A549 (cell line): ENCODE measurements at regions not wholly inside any gene's neighbourhood (a gene's known extent, or its start where the extent isn't known, plus 50 kb on each side); places are given as distances from the start of the nearest gene placed in this dataset.

Source experiments
- ATAC-seq, 2 experiments: fragments of 200-7000 bp in 1 of 2; fragments of >200 bp in 1 of 2; cut with Nextera tagmentation in 1 of 2; cut with Tn5 transposase in 1 of 2; 3 replicates each; pipeline versions ENCODE4 v1.8.0 to v1.9.1; 2018 to 2020; ENCODE audit warnings: mild to moderate bottlenecking in 1 of 2, moderate library complexity in 1 of 2
- CTCF ChIA-PET: fragments of 300-600 bp; sonication (Branson Sonifier 250); formaldehyde crosslinking; extraction: SDS; loops from one replicate; lab custom pipeline; 2021; ENCODE audit warnings: antibody characterized with exemption, inconsistent platforms; lab: Yijun Ruan, JAX
- POLR2A ChIA-PET: fragments of 350-600 bp; formaldehyde crosslinking; extraction: SDS; loops from one replicate; lab custom pipeline; 2021; ENCODE audit warnings: antibody characterized with exemption, inconsistent platforms; lab: Yijun Ruan, JAX
- DNase-seq, 2 experiments: peaks; one replicate each; pipeline versions ENCODE4 v3.0.0 to v3.0.0-alpha.2; 2011 to 2016; ENCODE audit warnings: low read depth in 1 of 2, low spot score in 1 of 2
- FAIRE-seq: peaks from 2 replicates; lab custom pipeline; 2011; peaks lifted over from hg19 to GRCh38; lab: Jason Lieb, UNC
- H3K27ac ChIP-seq, 2 experiments: fragments of >200 bp; sonication (Bioruptor Twin); formaldehyde crosslinking; 3 replicates each; pipeline ENCODE4 v1.5.1; 2016 to 2017
- H3K4me1 ChIP-seq: fragments of >200 bp; sonication (Bioruptor Twin); formaldehyde crosslinking; 3 replicates; pipeline ENCODE4 v1.6.1; 2016
- H3K4me2 ChIP-seq: fragments of >200 bp; sonication (Bioruptor Twin); formaldehyde crosslinking; 3 replicates; pipeline ENCODE4 v1.6.1; 2016
- H3K4me3 ChIP-seq: fragments of >200 bp; sonication (Bioruptor Twin); formaldehyde crosslinking; 3 replicates; pipeline ENCODE4 v1.5.1; 2016
- H3K9me3 ChIP-seq: fragments of >200 bp; sonication (Bioruptor Twin); formaldehyde crosslinking; 3 replicates; pipeline ENCODE4 v1.6.1; 2016
- BCL3 ChIP-seq: fragments of >200 bp; sonication (Bioruptor Twin); formaldehyde crosslinking; IDR thresholded peaks from 3 replicates; pipeline ENCODE4 v1.6.1; 2016
- CBX2 ChIP-seq: fragments of 200-600 bp; sonication (generic); IDR thresholded peaks from 2 replicates; pipeline ENCODE4 v1.6.1; 2016; ENCODE audit warnings: low read depth, mild to moderate bottlenecking, borderline replicate concordance
- CBX8 ChIP-seq: fragments of 200-600 bp; sonication (generic); IDR thresholded peaks from 2 replicates; pipeline ENCODE4 v1.6.1; 2016
- CHD4 ChIP-seq: fragments of 200-600 bp; sonication (generic); IDR thresholded peaks from 2 replicates; pipeline ENCODE4 v1.6.1; 2016; ENCODE audit warnings: antibody characterized with exemption, mild to moderate bottlenecking, borderline replicate concordance
- E2F6 ChIP-seq: IDR thresholded peaks from 2 replicates; pipeline ENCODE4 v1.6.1; 2012; ENCODE audit warnings: low read depth, borderline replicate concordance
- ELK1 ChIP-seq: fragments of 150-350 bp; IDR thresholded peaks from 2 replicates; pipeline ENCODE4 v1.6.1; 2014; ENCODE audit warnings: low read depth, mild to moderate bottlenecking, low read length
- FOSB ChIP-seq: fragments of 250-450 bp; sonication (Bioruptor Pico); IDR thresholded peaks from 2 replicates; pipeline ENCODE4 v1.5.0; 2020; ENCODE audit warnings: mild to moderate bottlenecking, moderate library complexity
- FOSL2 ChIP-seq, 2 experiments: fragments of 450-650 bp in 1 of 2; fragments of >200 bp in 1 of 2; sonication (Bioruptor Twin) in 1 of 2; formaldehyde crosslinking; IDR thresholded peaks; 2 replicates each; pipeline versions ENCODE4 v1.5.0 to v1.6.1; 2016 to 2020; ENCODE audit warnings: mild to moderate bottlenecking in 1 of 2, moderate library complexity in 1 of 2
- HDAC2 ChIP-seq: fragments of 200-600 bp; sonication (generic); IDR thresholded peaks from 2 replicates; pipeline ENCODE4 v1.6.1; 2016
- HOXA7 ChIP-seq: fragments of 250-450 bp; sonication (Bioruptor Pico); IDR thresholded peaks from 2 replicates; pipeline ENCODE4 v1.5.0; 2020; ENCODE audit warnings: mild to moderate bottlenecking, moderate library complexity
- HOXB13 ChIP-seq: fragments of 250-450 bp; sonication (Bioruptor Pico); IDR thresholded peaks from 2 replicates; pipeline ENCODE4 v1.5.0; 2020; ENCODE audit warnings: low read depth, mild to moderate bottlenecking, moderate library complexity
- JUN ChIP-seq, 2 experiments: fragments of >200 bp; sonication (Bioruptor Twin); formaldehyde crosslinking; IDR thresholded peaks; 2 replicates in 1 of 2; 3 replicates in 1 of 2; pipeline ENCODE4 v1.6.1; 2016 to 2017
- JUNB ChIP-seq: fragments of >200 bp; sonication (Bioruptor Twin); formaldehyde crosslinking; IDR thresholded peaks from 2 replicates; pipeline ENCODE4 v1.6.1; 2016
- KDM1A ChIP-seq: fragments of 200-600 bp; sonication (generic); IDR thresholded peaks from 2 replicates; pipeline ENCODE4 v1.6.1; 2016; ENCODE audit warnings: low read depth, mild to moderate bottlenecking
- MAZ ChIP-seq: fragments of 150-350 bp; IDR thresholded peaks from 2 replicates; pipeline ENCODE4 v1.6.1; 2014; ENCODE audit warnings: antibody characterized with exemption, low read depth, low read length, borderline replicate concordance
- MYC ChIP-seq: IDR thresholded peaks from 2 replicates; pipeline ENCODE4 v1.6.1; 2012; ENCODE audit warnings: mild to moderate bottlenecking, inconsistent platforms, low read length, improper control_type of control experiment, borderline replicate concordance
- NPAS2 ChIP-seq: fragments of 250-450 bp; sonication (Bioruptor Pico); IDR thresholded peaks from 2 replicates; pipeline ENCODE4 v1.8.0; 2022; ENCODE audit warnings: mild to moderate bottlenecking, moderate library complexity, borderline replicate concordance
- RAD21 ChIP-seq, 2 experiments: fragments of >200 bp in 1 of 2; sonication (Bioruptor Twin) in 1 of 2; formaldehyde crosslinking in 1 of 2; IDR thresholded peaks in 1 of 2; conservative IDR thresholded peaks in 1 of 2; 2 replicates in 1 of 2; 3 replicates in 1 of 2; pipeline ENCODE4 v1.6.1; 2012 to 2018; ENCODE audit warnings: inconsistent platforms in 1 of 2
- RCOR1 ChIP-seq: fragments of 150-350 bp; IDR thresholded peaks from 2 replicates; pipeline ENCODE4 v1.6.1; 2014; ENCODE audit warnings: antibody characterized with exemption, low read length, low read depth
- RFX5 ChIP-seq: fragments of 450-650 bp; IDR thresholded peaks from 2 replicates; pipeline ENCODE4 v1.7.1; 2014; ENCODE audit warnings: antibody characterized with exemption, mild to moderate bottlenecking, moderate library complexity
- WGBS: methylation state at CpG from one replicate; pipeline ENCODE4 v1.1.6; 2017; ENCODE audit errors: missing lambda C conversion rate; 5-methylcytosine and 5-hydroxymethylcytosine counted together
- TF ChIP-seq, protein P1 (sequence below): fragments of 200-600 bp; sonication (generic); IDR thresholded peaks from 2 replicates; pipeline ENCODE4 v1.6.1; 2016; ENCODE audit warnings: antibody characterized with exemption, mild to moderate bottlenecking, moderate library complexity
- TF ChIP-seq, protein P2 (sequence below): fragments of 450-650 bp; IDR thresholded peaks from 2 replicates; pipeline ENCODE4 v1.6.1; 2014; ENCODE audit warnings: antibody characterized with exemption

- Histone ChIP-seq H3K4me1 (no peaks in the 10 kb centered on the region), H3K27ac (no peak overlapping the region), H3K4me3 (no peak overlapping the region), H3K4me2 (no peak overlapping the region), H3K9me3 (no peaks in the 10 kb centered on the region)
- ATAC-seq (no peak), FAIRE-seq (no peak), DNase-seq (no peak)
- WGBS = 24% methylated on average over 2 of the region's 2 CpGs
- ChIA-PET CTCF (no interaction called here), POLR2A (no interaction called here)
- no peak for TF ChIP-seq FOSB
- no peak for TF ChIP-seq JUNB
Observed at GRCh38 chr4:116387937-116388474, 697.4 kb downstream of the TRAM1L1 start.

GRCh38 chr4:116386856-116387255 lies 698.5 kb downstream of the TRAM1L1 start:
- CTCF ChIA-PET = no interaction called here
- no peaks in the 10 kb centered on the region for H3K9me3 ChIP-seq
- POLR2A ChIA-PET = no interaction called here
- FAIRE-seq (no peak), DNase-seq (no peak), ATAC-seq (no peak)
- WGBS = 8% methylated on average over 1 of the region's 1 CpG
- H3K4me1 ChIP-seq = no peaks in the 10 kb centered on the region
- H3K27ac ChIP-seq = no peak overlapping the region
- H3K4me3 ChIP-seq = no peak overlapping the region
- TF ChIP-seq RAD21 (conservative IDR thresholded peaks at IDR 0.05 in 1 of 2, IDR thresholded peaks at IDR 0.05 in 1 of 2) (no peak), HOXA7 (no peak), RCOR1 (no peak), ELK1 (no peak)
- no peak overlapping the region for H3K4me2 ChIP-seq

GRCh38 chr4:116385583-116385982 lies 699.8 kb downstream of the TRAM1L1 start:
- CTCF ChIA-PET = no interaction called here

GRCh38 chr4:116374815-116375214 lies 710.6 kb downstream of the TRAM1L1 start:
- Histone ChIP-seq H3K4me2 (no peak overlapping the region), H3K4me3 (no peak overlapping the region), H3K9me3 (no peaks in the 10 kb centered on the region), H3K27ac (no peak overlapping the region), H3K4me1 (no peaks in the 10 kb centered on the region)
- CTCF ChIA-PET = interaction anchor here (0.8 kb wide), 1 partner anchor 16 kb away, joined by 3 read pairs; no protein-coding TSS in a partner anchor
- FAIRE-seq (no peak), DNase-seq (no peak), ATAC-seq (no peak)
- POLR2A ChIA-PET = no interaction called here
- TF ChIP-seq CHD4 (no peak), MAZ (no peak), JUNB (no peak), MYC (no peak), HOXB13 (CRISPR knock-in tag) (no peak), JUN (IDR thresholded peaks at IDR 0.05) (no peak), CBX2 (no peak), NPAS2 (CRISPR knock-in tag) (no peak), FOSL2 (IDR thresholded peaks at IDR 0.05) (no peak), FOSL2 (CRISPR knock-in tag; IDR thresholded peaks at IDR 0.05) (no peak), CBX8 (no peak), E2F6 (no peak), BCL3 (no peak)
- TF ChIP-seq, protein P1, sequence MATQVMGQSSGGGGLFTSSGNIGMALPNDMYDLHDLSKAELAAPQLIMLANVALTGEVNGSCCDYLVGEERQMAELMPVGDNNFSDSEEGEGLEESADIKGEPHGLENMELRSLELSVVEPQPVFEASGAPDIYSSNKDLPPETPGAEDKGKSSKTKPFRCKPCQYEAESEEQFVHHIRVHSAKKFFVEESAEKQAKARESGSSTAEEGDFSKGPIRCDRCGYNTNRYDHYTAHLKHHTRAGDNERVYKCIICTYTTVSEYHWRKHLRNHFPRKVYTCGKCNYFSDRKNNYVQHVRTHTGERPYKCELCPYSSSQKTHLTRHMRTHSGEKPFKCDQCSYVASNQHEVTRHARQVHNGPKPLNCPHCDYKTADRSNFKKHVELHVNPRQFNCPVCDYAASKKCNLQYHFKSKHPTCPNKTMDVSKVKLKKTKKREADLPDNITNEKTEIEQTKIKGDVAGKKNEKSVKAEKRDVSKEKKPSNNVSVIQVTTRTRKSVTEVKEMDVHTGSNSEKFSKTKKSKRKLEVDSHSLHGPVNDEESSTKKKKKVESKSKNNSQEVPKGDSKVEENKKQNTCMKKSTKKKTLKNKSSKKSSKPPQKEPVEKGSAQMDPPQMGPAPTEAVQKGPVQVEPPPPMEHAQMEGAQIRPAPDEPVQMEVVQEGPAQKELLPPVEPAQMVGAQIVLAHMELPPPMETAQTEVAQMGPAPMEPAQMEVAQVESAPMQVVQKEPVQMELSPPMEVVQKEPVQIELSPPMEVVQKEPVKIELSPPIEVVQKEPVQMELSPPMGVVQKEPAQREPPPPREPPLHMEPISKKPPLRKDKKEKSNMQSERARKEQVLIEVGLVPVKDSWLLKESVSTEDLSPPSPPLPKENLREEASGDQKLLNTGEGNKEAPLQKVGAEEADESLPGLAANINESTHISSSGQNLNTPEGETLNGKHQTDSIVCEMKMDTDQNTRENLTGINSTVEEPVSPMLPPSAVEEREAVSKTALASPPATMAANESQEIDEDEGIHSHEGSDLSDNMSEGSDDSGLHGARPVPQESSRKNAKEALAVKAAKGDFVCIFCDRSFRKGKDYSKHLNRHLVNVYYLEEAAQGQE = no peak
- TF ChIP-seq, protein P2, sequence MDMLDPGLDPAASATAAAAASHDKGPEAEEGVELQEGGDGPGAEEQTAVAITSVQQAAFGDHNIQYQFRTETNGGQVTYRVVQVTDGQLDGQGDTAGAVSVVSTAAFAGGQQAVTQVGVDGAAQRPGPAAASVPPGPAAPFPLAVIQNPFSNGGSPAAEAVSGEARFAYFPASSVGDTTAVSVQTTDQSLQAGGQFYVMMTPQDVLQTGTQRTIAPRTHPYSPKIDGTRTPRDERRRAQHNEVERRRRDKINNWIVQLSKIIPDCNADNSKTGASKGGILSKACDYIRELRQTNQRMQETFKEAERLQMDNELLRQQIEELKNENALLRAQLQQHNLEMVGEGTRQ = no peak
- 31% methylated on average over 3 of the region's 3 CpGs for WGBS

More at GRCh38 chr4:116385583-116385982, 699.8 kb downstream of the TRAM1L1 start:
- no peak for DNase-seq
- no peaks in the 10 kb centered on the region for H3K9me3 ChIP-seq
- no peak for FAIRE-seq
- H3K4me2 ChIP-seq = no peak overlapping the region
- TF ChIP-seq RAD21 (conservative IDR thresholded peaks at IDR 0.05 in 1 of 2, IDR thresholded peaks at IDR 0.05 in 1 of 2) (no peak), HDAC2 (no peak), RFX5 (no peak), KDM1A (no peak), HOXA7 (no peak)
- no peak overlapping the region for H3K27ac ChIP-seq
- 58% methylated on average over 6 of the region's 6 CpGs for WGBS
- no peaks in the 10 kb centered on the region for H3K4me1 ChIP-seq
- POLR2A ChIA-PET = no interaction called here
- no peak overlapping the region for H3K4me3 ChIP-seq
- no peak for ATAC-seq
